DMS153 (cell line): ENCODE measurements at regions not wholly inside any gene's neighbourhood (a gene's known extent, or its start where the extent isn't known, plus 50 kb on each side); places are given as distances from the start of the nearest gene placed in this dataset.

Experiments
- DNase-seq: peaks from one replicate; lab custom pipeline; 2025; lab: John Stamatoyannopoulos, UW

DNA sequence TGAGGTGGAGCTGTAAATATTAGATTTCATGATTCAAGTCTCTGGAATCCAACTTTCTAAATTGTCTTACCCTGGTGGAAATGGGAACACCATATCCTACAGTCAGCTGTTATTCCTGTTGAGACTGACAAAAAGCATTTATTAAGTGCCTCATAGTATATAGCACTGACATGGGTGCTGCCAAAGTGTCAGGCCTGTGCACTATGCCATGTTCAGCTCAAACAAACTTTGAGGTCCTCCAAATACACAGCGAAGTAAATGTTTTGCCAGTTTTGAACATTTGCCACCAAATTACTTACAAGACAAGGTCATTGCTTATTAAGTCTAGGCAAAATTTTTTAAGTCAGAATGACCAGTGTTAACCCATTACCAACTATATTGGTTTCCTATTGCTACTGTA, 162.9 kb upstream of the SLC25A13 start:
- no peak for DNase-seq

DNA sequence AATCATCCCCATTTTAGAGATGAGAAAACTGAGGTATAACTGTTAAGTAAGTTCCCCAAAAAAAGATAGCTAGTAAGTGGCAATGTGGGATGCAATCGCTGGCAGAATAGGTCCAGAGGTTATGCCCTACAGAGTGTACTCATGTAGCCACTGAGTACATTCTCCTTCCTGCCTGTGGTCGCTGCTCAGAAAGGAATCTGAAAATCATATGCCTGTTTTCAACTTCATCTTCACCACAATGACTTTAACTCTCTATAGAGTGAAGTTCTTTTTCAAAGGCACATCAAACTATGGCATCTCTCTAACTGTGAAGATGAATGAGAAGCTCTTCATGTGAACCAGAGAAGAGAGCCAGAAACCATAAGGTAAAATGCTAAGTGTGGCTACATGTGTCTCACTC, 162.2 kb upstream of the SLC25A13 start:
- DNase-seq, result no peak

DNA sequence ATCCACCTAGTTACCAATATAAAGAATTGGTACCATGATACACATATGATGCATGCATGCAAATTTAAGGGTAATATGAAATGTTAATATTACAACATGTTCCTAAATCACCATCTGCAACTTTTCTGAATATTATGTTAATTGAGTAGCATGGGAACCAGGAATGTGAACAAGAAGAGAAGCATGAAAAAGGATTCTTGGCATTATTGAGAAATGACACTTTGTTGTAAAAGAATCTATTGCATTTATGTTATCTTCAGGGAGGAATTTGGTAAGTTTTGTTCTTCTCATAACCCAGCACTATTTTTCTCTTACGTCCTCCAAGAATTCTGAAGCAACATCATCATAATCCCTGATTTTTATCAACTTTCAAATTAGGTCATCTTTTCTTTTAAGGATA, 159.9 kb upstream of the SLC25A13 start:
- DNase-seq, result no peak

DNA sequence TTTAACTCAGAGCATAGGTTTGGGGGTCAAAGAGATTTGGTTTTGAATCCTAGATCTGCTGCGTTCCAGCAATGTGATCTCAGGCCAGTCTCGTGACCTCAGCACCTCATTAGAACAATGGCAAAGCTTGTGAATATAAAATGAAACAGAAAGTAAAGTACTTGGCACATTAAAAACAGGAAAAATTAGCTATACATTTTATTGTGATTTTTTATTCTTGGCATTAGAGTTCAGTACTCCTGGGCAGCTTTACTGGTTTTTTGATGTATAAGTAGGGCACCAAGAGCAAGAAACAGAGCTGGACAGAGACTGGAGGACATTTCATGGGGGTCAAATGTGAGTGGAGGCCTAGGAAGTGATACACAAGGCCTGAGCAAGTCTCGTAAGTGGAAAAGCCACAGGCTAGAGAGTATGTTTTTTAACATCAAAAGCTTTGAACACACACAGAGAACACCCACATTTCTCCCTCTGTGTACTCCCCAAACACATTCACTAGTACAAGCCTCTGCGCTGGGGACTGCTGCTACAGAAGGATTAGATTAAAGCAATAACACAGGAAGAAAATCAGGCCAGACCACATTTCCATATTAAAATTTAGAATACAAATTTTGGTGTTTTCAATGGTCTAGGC, 157.2 kb upstream of the SLC25A13 start:
- no peak for DNase-seq

DNA sequence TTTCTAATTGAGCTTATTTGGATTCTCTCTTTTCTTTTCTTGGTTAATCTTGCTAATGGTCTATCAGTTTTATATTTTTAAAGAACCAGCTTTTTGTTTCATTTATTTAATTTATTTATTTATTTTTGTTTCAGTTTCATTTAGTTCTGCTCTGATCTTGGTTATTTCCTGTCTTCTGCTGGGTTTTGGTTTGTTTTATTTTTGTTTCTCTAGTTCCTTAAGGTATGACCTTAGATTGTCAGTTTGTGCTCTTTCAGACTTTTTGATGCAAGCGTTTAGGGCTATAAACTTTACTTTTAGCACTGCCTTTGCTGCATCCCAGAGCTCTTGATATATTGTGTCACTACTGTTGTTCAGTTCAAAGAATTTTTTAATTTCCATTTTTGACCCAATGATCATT, 149.7 kb upstream of the SLC25A13 start:
- no peak for DNase-seq

DNA sequence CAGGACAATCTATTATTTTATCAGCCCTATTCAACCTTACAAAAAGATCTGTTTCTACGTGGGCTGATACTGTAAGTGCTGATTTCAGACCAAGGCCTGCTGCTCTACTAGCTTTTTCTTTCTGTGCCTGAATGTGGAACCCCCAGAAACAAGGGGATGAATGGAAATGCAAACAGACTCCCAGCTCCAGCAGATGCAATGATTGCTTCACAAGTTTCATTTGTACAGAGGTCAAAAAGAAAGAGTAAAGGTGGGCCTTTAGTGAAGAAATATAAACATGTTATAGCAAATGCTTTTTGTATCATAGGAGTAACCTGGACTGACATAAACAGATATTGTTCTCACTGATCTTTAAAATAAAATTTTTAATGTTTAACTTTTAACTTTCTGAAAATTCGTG, 130.2 kb upstream of the SLC25A13 start:
- DNase-seq, result no peak

DNA sequence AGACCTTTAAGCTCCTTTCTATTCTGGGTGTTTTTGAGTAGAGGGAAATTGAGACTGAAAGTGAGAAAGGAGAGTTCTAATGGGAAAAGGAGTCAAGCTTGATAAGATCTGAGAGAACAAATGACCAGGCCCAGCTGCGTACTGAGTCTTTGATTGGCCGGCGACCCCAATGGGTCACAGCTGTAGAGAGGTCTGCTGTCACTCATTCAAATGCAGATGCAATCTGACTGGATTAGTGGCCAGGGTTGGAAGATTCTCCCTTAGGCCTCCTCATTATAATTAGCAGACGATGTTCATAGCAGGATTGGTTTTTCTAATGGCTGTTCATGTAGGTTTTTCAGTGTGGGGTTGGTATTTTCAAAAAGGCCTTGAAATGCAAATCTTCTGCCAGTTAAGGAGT, 127.2 kb upstream of the SLC25A13 start:
- DNase-seq, result no peak

DNA sequence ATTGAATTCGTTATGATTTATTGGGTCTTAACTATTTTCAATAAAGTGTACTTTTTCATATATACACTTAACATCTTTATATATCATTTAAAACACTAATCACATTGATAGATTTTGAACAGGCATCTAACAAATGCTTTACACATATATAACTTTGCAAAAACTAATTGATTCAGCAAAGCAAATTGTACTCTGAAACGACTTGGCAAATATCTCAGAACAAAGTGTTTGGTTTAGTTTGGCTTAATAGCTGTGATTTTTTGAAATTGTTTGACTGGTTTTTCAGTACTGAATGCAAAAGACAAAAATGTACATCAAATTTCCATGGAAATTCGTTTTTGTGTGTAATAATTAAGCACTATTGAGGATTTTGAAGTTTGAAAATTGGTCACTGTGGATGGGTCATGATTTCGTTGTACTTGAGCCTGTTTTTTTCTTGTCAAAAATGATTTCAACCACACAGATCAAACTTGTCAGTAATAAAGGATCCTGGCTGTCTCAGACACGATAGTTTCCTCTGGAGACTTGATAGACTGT, 125.3 kb upstream of the SLC25A13 start:
- DNase-seq, result no peak

DNA sequence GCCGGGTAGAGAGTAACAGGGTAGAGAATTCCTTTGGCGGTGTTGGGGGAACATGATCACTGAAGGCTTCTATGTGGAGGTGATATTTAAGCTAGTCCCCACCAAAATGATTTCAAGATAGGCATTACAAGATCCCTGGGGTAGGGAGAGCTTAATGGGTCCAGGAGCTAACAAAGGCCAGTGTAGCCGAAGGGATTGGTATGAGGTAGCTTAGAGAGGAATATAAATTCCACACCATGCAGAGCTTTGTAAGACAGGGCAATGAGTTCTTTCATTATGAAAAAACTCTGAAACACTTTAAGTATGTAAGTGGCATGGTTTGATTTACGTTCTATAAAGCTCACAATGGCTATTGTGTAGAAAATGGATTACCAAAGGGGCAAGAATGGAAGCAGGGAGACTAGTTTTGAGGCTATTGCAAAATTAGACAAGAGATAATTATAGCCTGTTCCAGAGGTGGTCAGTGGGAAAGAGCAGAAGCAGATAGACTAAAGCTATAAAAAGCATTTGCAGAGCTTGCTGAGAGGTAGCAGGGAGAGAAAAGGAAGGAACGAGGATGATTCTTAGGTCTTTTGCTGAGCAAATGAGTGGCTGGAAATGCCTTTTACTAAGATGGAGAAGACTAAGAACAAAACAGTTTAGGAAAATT, 119.7 kb upstream of the SLC25A13 start:
- no peak for DNase-seq

DNA sequence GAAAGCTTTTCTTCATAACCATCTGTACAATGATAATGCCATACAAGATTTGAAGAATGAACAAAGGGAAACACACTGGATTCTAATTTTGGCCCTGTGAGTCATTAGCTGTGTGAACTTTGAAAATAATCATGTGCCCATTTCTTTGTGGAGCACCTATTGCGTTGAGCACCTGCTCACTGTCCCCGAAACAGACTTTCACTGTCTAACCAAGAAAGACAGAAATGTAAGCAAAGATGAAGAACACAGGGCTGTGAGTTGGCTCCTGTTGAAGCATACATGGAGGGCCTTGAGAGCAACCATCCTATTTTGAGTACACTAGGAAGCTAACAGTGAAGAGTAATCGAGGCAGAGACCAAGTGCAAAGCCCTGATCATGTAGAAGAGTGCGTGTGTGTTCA, 118.4 kb upstream of the SLC25A13 start:
- DNase-seq, result no peak

DNA sequence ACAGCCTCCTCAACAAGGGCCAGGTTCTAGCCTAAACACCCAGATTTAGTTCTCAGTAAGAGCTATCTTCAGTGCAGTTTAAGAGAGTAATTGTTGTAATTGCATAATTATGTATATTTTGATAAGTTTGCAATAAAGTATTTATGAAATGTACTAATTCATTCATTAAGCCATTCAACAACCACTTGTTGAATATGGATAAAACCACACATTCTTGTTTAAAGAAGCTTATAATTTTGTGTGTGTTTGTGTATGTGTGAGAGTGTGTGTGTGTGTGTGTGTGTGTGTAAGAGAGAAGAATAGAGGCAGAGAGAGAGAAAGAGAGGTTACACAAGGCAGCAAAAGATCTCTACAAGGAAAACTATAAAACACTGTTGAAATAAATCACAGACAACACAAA, 115.0 kb upstream of the SLC25A13 start:
- no peak for DNase-seq

DNA sequence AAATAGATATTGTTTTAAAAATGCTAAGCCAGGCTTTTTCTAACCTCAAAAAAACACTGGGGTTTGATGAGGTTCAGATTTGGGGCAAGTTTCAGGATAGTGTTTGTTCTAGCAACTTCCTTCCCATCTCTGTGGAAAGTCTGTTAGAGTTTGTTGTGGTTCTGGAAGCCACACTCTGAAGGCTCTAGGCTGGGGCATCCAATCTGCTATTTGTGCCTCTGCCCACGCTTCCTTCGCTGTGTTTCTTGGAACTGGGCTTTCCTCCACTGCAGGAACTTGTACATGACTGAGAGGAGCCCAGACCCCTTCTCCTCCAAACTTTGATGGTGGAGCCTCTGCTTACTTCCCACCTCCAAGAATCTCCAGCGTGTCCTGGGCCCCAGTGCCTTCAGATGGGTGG, 108.5 kb upstream of the SLC25A13 start:
- no peak for DNase-seq

DNA sequence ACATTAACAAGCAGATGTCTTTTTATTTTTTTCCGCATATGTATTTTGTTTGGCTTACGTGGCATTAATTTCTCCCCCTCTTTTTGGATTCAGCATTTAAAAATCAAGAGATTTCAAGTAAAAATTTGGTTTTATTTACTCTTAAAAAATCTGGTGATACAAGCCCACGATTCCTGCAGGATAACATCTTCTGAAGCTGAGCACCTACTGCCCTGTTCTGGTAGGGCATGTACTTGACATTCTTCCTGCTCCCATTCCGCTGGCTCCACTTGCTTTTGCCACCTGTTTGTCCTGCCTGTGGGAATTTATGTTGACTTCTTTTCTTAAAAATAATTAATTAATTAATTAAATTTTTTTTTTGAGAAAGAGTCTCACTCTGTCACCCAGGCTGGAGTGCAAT, 105.2 kb upstream of the SLC25A13 start:
- no peak for DNase-seq

DNA sequence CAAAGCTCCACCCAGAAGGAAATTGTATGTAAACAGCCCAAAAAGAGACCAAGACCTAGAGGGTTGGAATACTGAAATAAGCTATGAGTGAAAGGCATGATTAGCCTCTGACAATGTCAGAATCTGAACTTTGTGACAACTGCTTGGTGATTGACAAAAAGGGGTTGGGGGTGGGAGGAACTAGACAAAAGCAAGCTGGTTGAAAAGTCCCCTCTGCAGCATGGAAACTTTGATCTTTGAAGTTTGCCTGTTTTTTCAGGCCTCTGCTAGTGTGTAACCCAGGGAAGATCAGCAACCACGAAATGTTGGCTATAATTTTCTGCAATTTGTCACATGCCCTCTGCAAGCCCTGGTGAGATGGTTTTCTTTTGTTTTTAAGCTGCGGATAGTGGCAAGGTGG, 104.8 kb upstream of the SLC25A13 start:
- DNase-seq, result no peak

DNA sequence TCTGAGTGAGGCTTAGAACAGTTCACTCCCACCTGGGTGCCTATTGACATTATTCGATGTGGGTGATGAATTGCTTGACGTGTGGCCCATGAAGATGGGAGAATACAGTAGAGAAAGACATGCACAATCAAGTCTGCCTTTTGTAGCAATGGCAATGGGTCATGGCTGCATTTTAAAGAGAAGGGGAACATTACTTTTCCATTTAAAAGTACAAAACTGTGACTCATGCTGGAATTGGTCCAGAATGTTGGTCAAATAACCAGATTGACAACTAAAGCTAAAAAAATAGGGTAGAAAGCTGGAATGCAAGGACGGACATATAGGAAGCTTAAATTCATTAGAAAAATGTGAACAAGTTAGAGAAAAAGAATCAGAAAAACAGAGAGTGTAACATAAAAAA, 104.1 kb upstream of the SLC25A13 start:
- no peak for DNase-seq

DNA sequence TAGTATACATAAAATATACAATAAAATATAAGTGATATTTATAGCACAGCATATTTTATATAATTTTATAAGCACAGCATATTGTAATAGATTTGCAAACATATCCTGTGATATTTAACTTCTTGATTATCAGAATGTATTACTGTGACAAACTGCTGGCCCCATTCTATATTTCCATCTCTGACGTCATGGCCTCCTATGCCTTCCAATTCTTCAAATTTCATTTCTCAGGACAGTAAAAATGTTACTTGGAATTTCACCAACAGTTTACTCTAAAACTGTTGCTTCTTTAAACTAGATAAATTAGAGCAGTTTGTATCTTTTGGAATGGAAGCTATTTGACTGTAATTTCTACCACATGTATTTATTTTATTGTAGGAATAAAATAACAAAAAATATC, 102.5 kb upstream of the SLC25A13 start:
- DNase-seq, result no peak

DNA sequence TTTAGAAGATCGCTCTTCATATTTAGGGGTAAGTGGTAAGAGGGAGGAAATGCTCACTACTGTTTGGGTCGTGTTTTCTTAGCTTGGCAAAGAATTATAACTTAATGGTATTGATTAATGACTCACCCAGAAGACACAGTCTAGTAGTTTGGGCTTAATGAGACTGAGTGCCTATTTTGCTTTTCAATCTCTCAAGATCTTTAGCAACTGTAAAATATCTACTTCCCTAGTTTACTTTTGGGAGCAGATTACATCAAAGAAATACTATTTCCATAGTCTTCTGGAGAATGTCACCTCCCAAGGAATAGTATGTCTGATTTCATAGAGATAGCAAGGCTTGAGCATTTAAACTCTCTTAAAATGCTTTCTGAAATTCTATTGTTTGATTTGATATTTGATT, 100.5 kb upstream of the SLC25A13 start:
- DNase-seq, result no peak

DNA sequence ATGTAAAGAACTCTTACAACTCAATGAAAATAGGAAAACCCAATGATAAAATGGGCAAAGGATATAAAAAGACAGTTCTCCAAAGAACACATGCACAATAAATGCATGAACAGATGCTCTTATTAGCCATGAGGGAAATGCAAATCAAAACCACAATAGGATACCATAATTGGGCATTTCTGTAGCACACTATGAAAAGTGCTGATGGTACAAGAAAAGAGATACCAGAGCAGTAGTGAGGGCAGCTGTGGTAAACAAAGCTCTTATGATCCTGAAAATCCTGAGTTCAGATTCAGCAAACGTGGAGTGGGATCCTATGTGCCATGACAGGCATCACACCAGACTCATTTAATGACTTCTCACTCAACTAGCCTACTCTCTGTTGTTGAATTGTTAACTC, 96.7 kb upstream of the SLC25A13 start:
- DNase-seq, result no peak

DNA sequence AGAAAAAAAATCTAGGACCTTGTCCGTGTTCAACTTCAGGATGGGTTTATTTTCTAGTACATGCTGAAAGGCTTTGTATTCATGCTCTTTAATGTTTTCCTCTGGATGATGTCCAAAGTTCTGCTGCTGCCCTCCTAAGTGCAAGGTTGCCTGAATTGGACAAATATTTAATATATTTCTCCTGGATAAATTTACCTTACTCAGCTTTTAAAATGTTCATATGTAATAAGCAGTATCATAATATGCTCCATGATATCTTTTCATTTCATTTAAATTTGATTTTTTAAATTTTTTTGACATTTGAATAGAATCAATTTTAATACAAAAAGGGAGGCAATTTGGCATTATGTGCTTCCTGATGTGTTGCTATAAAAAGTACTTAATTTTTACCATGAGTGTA, 95.9 kb upstream of the SLC25A13 start:
- no peak for DNase-seq

DNA sequence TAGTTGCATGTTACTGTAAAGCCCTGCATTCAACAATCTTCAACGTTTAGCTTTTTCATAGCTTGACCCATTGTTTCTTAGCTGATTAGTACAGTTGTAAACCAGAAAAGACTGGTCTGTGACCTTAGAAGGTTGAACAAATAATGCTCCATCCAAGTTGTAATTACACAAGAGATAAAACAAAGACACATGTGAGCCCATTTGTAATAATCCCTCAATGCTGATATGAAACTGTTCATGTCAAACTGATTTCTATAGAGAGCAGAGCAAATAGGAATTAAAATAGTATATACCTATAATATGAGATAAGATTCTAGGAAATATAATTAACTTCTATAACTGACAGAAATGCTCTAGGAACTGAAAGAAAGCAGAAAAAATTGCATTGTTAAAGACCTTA, 94.7 kb upstream of the SLC25A13 start:
- no peak for DNase-seq

DNA sequence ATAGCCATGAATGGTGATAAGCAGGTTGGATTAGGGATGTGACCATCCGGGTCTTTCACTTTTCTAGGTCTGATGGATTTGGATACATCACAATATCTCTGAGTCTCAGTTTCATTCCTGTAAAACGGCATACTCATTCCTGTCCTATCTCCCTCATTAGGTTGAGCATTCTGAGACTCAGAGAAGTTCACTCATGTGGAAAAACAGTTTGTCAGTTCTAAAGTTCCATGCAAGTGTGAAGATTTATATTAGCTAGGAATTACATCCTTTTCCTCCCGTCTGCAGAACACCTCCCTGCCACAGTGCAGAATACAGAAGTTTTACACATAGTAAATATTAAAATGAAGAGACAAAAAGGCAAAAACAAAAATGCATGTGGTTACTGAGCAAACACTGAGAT, 94.2 kb upstream of the SLC25A13 start:
- DNase-seq, result no peak

DNA sequence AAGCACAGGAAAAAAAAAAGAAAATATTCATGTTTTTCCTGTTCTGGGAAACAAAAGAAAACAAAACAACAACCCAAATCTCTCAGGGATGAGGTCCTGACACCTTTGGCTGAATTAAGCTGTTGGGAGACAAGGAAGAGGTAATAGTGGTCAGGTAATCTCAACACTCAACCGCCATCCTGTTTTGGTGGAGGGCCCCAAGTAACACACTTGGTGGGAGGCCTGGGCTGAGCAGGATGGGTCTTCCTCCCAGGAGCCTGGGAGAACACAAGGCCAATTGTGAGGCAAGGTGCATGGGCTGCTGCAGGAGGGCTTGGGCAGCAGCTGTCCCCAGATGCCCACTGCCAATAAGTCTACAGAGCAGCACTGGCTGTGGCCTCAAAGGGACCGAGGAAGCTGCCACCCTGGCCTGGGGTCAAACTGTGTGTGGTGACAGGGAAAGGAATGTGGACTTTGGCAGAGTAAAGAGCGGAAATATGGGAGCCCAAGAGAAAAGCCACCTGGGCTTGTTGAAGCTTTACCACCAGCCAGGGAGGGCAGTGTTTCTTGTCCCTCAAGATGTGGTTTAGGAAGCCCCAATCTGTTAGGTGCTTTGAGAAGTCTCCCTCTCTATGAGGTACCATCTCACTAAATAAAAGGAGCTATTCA, 93.5 kb upstream of the SLC25A13 start:
- no peak for DNase-seq

DNA sequence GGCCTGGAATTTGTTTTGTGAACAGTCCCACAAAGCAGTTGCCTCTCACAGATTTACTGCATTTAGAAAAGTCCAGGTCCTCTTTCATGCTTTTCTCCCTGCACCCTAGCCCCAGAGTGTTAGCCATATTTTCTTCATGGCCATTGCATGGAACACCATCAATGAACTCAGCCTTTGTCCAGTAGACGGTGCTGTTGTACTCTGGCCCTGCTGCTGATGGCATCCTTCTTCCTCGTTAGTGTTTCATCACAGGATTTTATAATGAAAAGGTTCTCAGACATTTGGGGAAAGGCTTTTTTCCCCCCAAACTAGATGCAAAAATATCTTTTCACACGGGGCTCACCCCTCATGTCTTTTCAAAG, 93.0 kb upstream of the SLC25A13 start:
- DNase-seq, result peak; percentile 52
